Large intestine (tissue), 3 donors: ENCODE measurements at regions not wholly inside any gene's neighbourhood (a gene's known extent, or its start where the extent isn't known, plus 50 kb on each side); places are given as distances from the start of the nearest gene placed in this dataset.
A peak's percentile ranks its signal among the peaks of the same experiment; 100 is the strongest.

Source experiments
- DNase-seq, 2 donors: peaks; one replicate each; pipeline versions ENCODE4 v3.0.0 to v3.0.0-alpha.2; 2013
- H3K27ac ChIP-seq: one replicate; pipeline ENCODE4 v1.5.1; 2013; ENCODE audit warnings: low read length
- H3K27me3 ChIP-seq: 2 replicates; pipeline ENCODE4 v1.6.1; 2013; ENCODE audit warnings: low read length; ENCODE audit not compliant: control insufficient read depth, insufficient read depth
- H3K36me3 ChIP-seq: 2 replicates; pipeline ENCODE4 v1.6.1; 2013; ENCODE audit warnings: low read length; ENCODE audit not compliant: control insufficient read depth, insufficient read depth
- H3K4me1 ChIP-seq: one replicate; pipeline ENCODE4 v1.6.1; 2013; ENCODE audit warnings: low read length; ENCODE audit not compliant: control insufficient read depth, insufficient read depth
- H3K4me3 ChIP-seq: one replicate; pipeline ENCODE4 v1.5.1; 2013; ENCODE audit warnings: low read length
- H3K9me3 ChIP-seq: one replicate; pipeline ENCODE4 v1.6.1; 2013; ENCODE audit warnings: mild to moderate bottlenecking, low read depth, low read length, moderate library complexity; ENCODE audit not compliant: control insufficient read depth
- WGBS: methylation state at CpG from one replicate; pipeline ENCODE4 v1.1.5; 2013; ENCODE audit warnings: low lambda C conversion rate; ENCODE audit not compliant: insufficient coverage; 5-methylcytosine and 5-hydroxymethylcytosine counted together

DNA sequence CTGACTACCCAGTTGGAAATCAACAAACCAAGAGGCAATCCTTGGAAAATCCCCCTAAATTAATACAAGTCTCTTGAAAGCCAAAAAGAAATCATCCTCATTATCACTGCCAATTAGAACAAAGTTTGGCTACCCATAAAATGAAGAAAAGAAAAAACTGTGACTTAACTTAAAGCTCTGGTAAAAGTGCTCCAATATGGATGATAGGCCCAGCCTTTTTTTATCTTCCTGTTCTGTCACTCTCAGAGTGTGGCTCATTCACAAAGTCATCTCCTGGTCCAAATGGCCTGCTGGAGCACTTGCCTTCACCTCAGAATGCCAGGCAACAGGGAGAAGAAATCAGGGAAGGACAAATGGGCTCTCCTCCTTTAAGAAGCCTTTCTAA lies 155.1 kb upstream of the GHITM start:
- no peak for DNase-seq
- no peaks in the 10 kb centered on the region for H3K36me3 ChIP-seq

DNA sequence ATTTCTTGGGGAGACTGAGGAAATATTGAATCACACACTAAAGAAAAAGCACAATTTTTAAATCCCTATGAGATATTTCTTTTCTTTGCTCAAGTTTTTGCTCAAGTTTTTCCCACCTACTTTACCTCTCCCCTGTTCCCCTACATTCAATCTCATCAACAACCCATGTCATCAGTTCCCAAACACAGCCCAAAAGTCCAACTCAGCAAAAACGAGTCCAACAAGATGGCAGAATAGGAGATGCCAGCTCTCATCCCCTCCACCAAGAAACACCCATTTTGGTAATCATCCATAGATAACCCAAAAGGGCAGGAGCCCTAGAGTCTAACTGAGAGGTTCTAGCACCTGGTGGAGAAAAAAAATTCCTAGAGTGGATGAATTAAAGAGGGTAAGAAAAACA lies 152.5 kb upstream of the GHITM start:
- no peak for DNase-seq
- WGBS = no CpG with 5 or more reads among the region's 1 CpG

More for the DNA sequence above, 155.1 kb upstream of the GHITM start:
- Histone ChIP-seq H3K9me3 (no peaks in the 10 kb centered on the region), H3K4me3 (no peak overlapping the region), H3K27me3 (peaks cover 2% of the 10 kb centered on the region), H3K27ac (no peak overlapping the region), H3K4me1 (no peaks in the 10 kb centered on the region)

DNA sequence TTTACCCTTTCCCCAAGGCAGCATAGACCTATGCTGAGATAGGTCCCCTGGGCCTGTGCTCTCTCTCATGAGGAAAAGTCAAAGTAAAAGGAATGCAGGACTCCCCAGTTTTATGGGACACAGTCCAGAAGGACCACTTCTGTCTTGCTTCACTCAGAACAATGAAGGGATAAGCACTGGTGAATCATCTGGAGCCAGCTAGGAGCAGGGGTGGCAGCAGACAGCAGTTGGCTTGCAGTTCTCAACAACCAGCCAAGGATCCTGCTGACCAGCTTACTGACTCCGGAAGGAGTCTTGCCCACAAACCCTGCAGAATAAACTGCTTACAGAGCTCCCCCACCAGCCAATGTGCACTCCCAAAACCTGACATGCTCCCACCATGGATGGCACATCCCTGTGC lies 152.1 kb upstream of the GHITM start:
- DNase-seq = no peak
- Histone ChIP-seq H3K9me3 (no peaks in the 10 kb centered on the region), H3K36me3 (no peaks in the 10 kb centered on the region), H3K4me1 (no peaks in the 10 kb centered on the region), H3K27ac (no peak overlapping the region), H3K4me3 (no peak overlapping the region), H3K27me3 (peaks cover 2% of the 10 kb centered on the region)
- WGBS = no CpG with 5 or more reads among the region's 1 CpG

More for the DNA sequence above, 152.5 kb upstream of the GHITM start:
- Histone ChIP-seq H3K4me1 (no peaks in the 10 kb centered on the region), H3K9me3 (no peaks in the 10 kb centered on the region), H3K27ac (no peak overlapping the region), H3K27me3 (peaks cover 2% of the 10 kb centered on the region), H3K4me3 (no peak overlapping the region), H3K36me3 (no peaks in the 10 kb centered on the region)

DNA sequence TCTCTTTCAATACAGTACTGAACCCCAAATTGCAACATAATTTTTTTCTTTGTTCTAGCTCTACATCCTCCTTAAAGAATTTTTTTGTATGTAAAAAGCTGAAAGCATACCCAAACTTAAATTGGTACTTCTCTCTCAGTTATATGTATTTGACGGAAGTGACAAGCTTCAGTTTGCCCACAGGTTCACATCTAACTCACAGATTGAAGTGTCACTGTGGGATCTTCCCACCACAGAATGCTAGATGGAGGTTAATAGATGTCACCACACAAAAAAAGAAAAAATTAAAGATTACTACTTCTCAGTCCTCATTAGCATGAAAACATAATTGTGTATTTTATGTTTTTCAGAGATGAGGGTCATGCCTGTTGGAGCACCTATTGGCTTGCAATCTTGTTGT lies 150.9 kb upstream of the GHITM start:
- no peaks in the 10 kb centered on the region for H3K4me1 ChIP-seq

DNA sequence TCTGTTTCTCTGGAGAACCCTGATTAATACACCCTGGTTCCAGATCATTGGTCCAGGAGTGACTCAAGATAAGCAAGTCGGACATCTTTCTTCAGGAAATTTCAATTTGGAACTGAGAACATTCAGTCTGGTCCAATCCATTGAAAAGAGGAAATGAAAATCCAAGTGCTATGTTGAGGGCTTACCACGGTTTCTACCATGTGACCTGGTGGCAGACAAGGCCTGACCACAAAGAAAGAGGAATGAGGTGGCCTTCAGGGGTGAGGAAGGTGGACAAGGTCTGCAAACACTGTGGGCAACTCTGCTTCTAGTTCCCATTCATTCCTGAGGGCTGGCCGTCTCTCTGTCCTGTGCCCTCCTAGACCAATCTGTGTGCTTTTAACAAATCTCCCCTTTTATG lies 149.2 kb upstream of the GHITM start:
- Histone ChIP-seq H3K9me3 (no peaks in the 10 kb centered on the region), H3K27me3 (peaks cover 2% of the 10 kb centered on the region), H3K27ac (no peak overlapping the region), H3K36me3 (no peaks in the 10 kb centered on the region), H3K4me1 (peaks cover 6% of the 10 kb centered on the region), H3K4me3 (no peak overlapping the region)
- no CpG with 5 or more reads among the region's 3 CpGs for WGBS
- DNase-seq = no peak

More for the DNA sequence above, 150.9 kb upstream of the GHITM start:
- Histone ChIP-seq H3K36me3 (no peaks in the 10 kb centered on the region), H3K4me3 (no peak overlapping the region), H3K9me3 (no peaks in the 10 kb centered on the region), H3K27ac (no peak overlapping the region), H3K27me3 (peaks cover 2% of the 10 kb centered on the region)
- no peak for DNase-seq
- no CpG with 5 or more reads among the region's 1 CpG for WGBS

DNA sequence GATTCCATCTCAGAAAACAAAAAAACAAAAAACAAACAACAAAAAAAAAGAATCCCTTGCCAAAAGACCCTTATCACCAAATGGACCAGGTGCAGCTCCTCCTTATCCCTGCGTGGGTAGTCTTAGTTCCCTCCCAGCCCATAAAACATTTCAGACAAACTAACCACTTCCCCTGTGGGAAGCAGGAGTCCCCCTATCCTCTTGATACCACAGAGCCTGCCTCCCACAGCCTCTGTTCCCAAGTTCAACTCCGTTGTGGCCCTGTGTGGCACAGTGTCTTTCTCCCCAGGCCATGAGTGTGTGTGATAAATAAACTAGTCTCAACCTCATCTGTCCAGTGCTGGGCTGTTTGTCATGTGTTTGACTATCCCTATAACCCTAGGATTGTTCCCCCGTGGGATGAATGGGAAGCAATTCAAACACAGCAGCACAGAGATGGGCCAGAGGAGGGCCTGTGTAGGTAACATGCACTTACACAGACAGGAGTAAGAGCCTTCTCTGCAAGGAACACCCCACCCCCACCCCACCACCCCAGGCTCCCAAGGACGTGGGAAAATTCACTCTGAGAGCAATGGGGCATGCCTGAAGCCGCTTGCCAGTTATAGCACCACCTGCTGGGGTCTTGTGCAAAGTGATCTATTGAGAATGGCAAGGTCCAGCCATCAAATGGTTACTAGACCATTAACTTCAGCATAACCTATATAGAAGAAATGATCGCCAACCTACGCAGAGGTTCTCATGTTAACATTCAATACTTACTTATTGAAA lies 147.1 kb upstream of the GHITM start:
- Histone ChIP-seq H3K27ac (no peak overlapping the region), H3K9me3 (no peaks in the 10 kb centered on the region), H3K27me3 (peaks cover 2% of the 10 kb centered on the region), H3K4me3 (no peak overlapping the region), H3K4me1 (peaks cover 6% of the 10 kb centered on the region), H3K36me3 (no peaks in the 10 kb centered on the region)
- WGBS = 50% methylated on average over 1 of the region's 7 CpGs
- peak in 1 of 2 donors; percentile 20 for DNase-seq

DNA sequence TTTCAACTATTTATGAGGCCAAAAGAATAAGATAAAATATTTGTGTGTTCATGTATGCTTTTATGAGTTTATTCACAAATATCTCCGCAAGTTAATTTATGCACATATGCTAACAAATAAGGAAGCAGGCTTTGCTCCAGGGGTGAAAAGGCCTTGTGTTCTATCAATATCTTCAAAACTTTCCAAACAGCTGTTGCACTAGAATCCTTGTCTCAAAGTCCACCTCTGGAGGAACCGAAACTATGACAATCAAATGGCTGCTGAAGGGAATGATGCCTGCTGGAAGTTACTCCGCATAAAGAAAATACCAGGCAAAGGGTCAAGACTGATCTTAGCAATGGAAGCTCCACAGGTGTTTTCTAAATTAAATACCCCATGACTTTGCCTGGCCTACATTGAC lies 145.0 kb upstream of the GHITM start:
- H3K9me3 ChIP-seq = no peaks in the 10 kb centered on the region
- peak; percentile 67 to 85 for DNase-seq

DNA sequence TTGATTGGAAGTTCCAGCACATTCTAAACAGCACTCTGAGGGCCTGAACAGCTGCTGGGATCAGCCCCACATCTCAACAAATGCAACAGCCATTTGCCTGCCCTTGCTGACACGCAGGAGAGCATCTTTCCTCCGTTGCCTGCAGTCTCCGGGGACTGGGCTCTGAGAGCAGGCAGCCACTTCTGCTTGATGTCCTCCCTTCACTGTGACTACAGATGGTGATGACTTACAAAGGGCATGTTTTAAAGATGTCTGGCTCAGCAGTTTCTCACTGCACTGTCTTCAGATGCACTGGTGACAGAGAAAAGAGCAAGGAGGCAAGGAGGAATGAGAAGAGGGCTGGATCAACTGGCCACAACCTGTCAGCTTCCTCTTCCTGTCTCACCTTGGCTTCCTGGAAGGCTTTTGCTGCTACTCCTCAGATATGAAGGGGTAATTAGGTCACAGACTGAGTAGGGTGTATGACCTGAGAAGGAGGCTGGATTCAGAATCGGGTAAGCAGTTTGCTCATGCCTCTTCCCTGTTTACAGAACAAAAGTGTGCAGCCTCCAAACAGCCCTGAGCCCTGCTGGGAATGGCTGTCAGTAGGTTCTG lies 143.5 kb upstream of the GHITM start:
- peak; percentile 9 to 47 for DNase-seq
- Histone ChIP-seq H3K27ac (no peak overlapping the region), H3K36me3 (no peaks in the 10 kb centered on the region), H3K4me1 (peaks cover 6% of the 10 kb centered on the region), H3K27me3 (no peaks in the 10 kb centered on the region), H3K9me3 (no peaks in the 10 kb centered on the region), H3K4me3 (no peak overlapping the region)
- no CpG with 5 or more reads among the region's 4 CpGs for WGBS

More for the DNA sequence above, 145.0 kb upstream of the GHITM start:
- Histone ChIP-seq H3K4me1 (peaks cover 6% of the 10 kb centered on the region), H3K4me3 (no peak overlapping the region), H3K36me3 (no peaks in the 10 kb centered on the region), H3K27ac (peak overlapping the region; percentile 45), H3K27me3 (no peaks in the 10 kb centered on the region)
- no CpG with 5 or more reads among the region's 3 CpGs for WGBS

DNA sequence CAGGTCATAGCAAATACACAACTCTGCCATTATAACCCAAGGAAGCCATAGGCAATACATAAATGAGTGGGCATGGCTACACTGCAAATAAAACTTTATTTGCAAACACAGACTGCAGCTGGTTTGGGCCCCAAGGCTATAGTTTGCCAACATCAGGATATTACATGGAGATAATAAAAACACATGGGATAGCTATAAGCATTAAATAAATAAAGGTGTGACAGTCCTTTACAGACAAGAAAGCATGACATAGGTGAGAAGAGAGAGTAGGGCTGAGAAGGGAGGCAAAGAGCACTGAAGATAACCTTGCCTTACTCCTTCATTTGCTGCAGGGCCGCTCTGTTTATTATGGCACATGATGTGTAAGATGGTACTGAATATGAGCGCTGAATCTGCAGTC lies 135.1 kb upstream of the GHITM start:
- H3K27ac ChIP-seq = peak overlapping the region; percentile 33
- WGBS = no CpG with 5 or more reads among the region's 2 CpGs
- peak; percentile 76 to 86 for DNase-seq
- H3K36me3 ChIP-seq = no peaks in the 10 kb centered on the region
- peaks cover 12% of the 10 kb centered on the region for H3K4me1 ChIP-seq
- no peaks in the 10 kb centered on the region for H3K27me3 ChIP-seq
- H3K9me3 ChIP-seq = no peaks in the 10 kb centered on the region
- no peak overlapping the region for H3K4me3 ChIP-seq

DNA sequence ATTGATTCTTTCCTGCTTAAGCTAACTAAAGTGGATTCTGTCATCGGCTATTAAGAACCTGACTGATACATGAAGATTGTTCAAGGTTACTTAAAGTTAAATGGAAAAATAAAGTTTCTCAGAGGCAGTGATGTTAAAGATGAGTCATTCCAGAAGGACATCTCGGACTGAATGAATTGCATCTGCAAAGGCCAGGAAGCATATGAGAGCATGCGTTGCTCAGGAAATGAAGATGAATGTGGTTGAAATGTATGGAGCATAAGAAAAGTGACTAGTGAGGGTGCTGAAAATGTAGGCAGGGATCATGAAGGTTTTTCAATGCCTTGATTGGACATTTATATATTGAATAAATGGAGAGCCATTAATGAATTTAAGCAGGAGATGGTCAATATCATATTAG lies 133.9 kb upstream of the GHITM start:
- Histone ChIP-seq H3K27ac (peak overlapping the region; percentile 30), H3K27me3 (no peaks in the 10 kb centered on the region), H3K9me3 (no peaks in the 10 kb centered on the region), H3K4me3 (no peak overlapping the region), H3K4me1 (peaks cover 12% of the 10 kb centered on the region), H3K36me3 (no peaks in the 10 kb centered on the region)
- no CpG with 5 or more reads among the region's 3 CpGs for WGBS
- no peak for DNase-seq

DNA sequence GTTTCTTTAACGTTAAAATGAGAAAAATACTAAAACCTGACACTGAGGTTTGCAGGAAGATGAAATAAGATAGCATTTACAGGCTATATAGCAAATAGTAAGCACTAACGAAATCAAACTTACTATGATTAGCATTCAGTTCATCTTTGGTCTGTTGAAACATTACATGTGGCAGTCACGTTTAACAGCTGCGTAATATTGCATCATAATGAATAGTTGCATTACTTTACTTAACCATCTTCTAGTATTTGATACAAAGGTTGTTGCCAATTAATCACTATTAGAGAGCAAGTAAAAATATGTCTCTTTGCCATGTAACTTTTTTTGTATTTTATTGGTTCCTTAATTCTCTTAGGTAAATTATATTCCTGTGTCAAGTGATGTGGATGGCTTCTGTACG lies 131.8 kb upstream of the GHITM start:
- Histone ChIP-seq H3K4me3 (no peak overlapping the region), H3K36me3 (no peaks in the 10 kb centered on the region), H3K9me3 (no peaks in the 10 kb centered on the region), H3K4me1 (peaks cover 12% of the 10 kb centered on the region), H3K27ac (no peak overlapping the region), H3K27me3 (no peaks in the 10 kb centered on the region)
- no peak for DNase-seq
- 80% methylated on average over 2 of the region's 5 CpGs for WGBS
